Spleen (tissue), 11 donors: ENCODE measurements at regions not wholly inside any gene's neighbourhood (a gene's known extent, or its start where the extent isn't known, plus 50 kb on each side); places are given as distances from the start of the nearest gene placed in this dataset.

Source experiments
- DNase-seq: peaks from one replicate; pipeline ENCODE4 v3.0.0-alpha.2; 2020
- H3K27ac ChIP-seq, 8 donors: fragments of 200-600 bp; sonication (generic) in 7 of 8; 1 replicate in 4 of 8; 2 replicates in 4 of 8; pipeline versions ENCODE4 v1.5.0 to v1.8.0; 2016 to 2021; ENCODE audit warnings: inconsistent platforms in 4 of 8, mild to moderate bottlenecking in 4 of 8, moderate library complexity in 1 of 8
- H3K27me3 ChIP-seq, 7 donors: fragments of 200-600 bp; sonication (generic) in 6 of 7; replicated peaks in 1 of 7; 1 replicate in 4 of 7; 2 replicates in 3 of 7; pipeline versions ENCODE4 v1.5.0 to v1.8.0; 2016 to 2021; ENCODE audit warnings: inconsistent platforms in 3 of 7, mild to moderate bottlenecking in 1 of 7
- H3K36me3 ChIP-seq, 6 donors: fragments of 200-600 bp; sonication (generic) in 5 of 6; 1 replicate in 4 of 6; 2 replicates in 2 of 6; pipeline versions ENCODE4 v1.5.0 to v1.8.0; 2016 to 2021; ENCODE audit warnings: inconsistent platforms in 2 of 6
- H3K4me1 ChIP-seq, 6 donors: fragments of 200-600 bp; sonication (generic) in 5 of 6; 1 replicate in 3 of 6; 2 replicates in 3 of 6; pipeline versions ENCODE4 v1.5.0 to v1.8.0; 2016 to 2021; ENCODE audit warnings: inconsistent platforms in 3 of 6
- H3K4me3 ChIP-seq, 8 donors: fragments of 200-600 bp; sonication (generic) in 7 of 8; 1 replicate in 4 of 8; 2 replicates in 4 of 8; pipeline versions ENCODE4 v1.5.0 to v1.8.0; 2016 to 2021; ENCODE audit warnings: inconsistent platforms in 4 of 8, mild to moderate bottlenecking in 4 of 8, moderate library complexity in 2 of 8
- H3K9me3 ChIP-seq, 8 donors: fragments of 200-600 bp; sonication (generic) in 7 of 8; 1 replicate in 4 of 8; 2 replicates in 4 of 8; pipeline versions ENCODE4 v1.5.0 to v1.8.0; 2016 to 2021; ENCODE audit warnings: inconsistent platforms in 4 of 8
- POLR2A ChIP-seq, 3 donors: fragments of 450-650 bp; IDR thresholded peaks; one replicate each; pipeline ENCODE4 v1.5.1; 2017; ENCODE audit warnings: antibody characterized with exemption in 3 of 3, mild to moderate bottlenecking in 1 of 3
- POLR2AphosphoS5 ChIP-seq, 3 donors: sonication (generic); formaldehyde crosslinking; IDR thresholded peaks; one replicate each; pipeline ENCODE4 v1.5.1; 2017; ENCODE audit warnings: antibody characterized with exemption in 3 of 3
- WGBS, 5 donors: extraction: QIAGEN DNeasy Blood & Tissue Kit in 3 of 5; methylation state at CpG; one replicate each; pipeline versions ENCODE4 v1.1.5 to v1.1.7; 2013 to 2018; 5-methylcytosine and 5-hydroxymethylcytosine counted together
- intact Hi-C: fragments of 100-400 bp; cut with DNase I; formaldehyde crosslinking; loops from one replicate; pipeline ENCODE4 v1.15.0; 2023; ENCODE audit warnings: low total_unique reads
- TF ChIP-seq, protein P1 (sequence below), 11 experiments: fragments of 200-600 bp in 7 of 11; fragments of 450-650 bp in 4 of 11; sonication (generic) in 4 of 11; IDR thresholded peaks in 8 of 11; conservative IDR thresholded peaks in 3 of 11; 1 replicate in 7 of 11; 2 replicates in 4 of 11; pipeline versions ENCODE4 v1.4.0 to v1.8.0; 2016 to 2021; ENCODE audit warnings: antibody characterized with exemption in 11 of 11, inconsistent platforms in 4 of 11, mild to moderate bottlenecking in 1 of 11
- donor health status: healthy with polysubstance abuse.
- donor health status: DM: no; HTN: no; CAD: no; lungs with moderate emphysema.
- donor health status: DM: no; HTN: no; CAD: no.
- donor health status: Bipolar disorder and iron deficiency.
- donor health status: healthy.
- donor health status: DM: no; HTN: no; CAD: no.
- donor health status: DM: yes; HTN: yes; CAD: no.

DNA sequence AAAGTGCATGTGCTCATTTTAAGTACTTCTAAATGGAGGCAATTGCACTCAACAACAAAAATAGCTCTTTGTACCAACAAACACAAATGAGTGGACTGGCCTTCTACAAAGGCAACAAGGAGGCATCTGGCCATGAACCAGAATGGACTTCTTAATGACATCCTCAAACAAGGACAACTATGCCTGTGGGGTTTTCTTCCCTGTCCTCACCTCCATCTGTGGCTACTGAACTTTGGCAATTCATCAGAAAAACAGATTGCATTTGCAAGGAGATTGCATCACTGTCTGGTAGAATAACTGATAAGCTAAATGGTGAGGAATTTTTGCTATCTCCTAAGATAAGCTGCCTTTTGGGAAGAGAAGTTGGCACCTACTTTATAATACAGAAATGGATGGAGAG lies 447.3 kb upstream of the CCNG1 start:
- Histone ChIP-seq H3K4me1 (no peaks in the 10 kb centered on the region), H3K4me3 (no peak overlapping the region), H3K27ac (no peak overlapping the region), H3K27me3 (no peaks in the 10 kb centered on the region), H3K36me3 (no peaks in the 10 kb centered on the region), H3K9me3 (peaks cover 0 to 5% (median 0%) of the 10 kb centered on the region in 8 donors)
- TF ChIP-seq POLR2A (IDR thresholded peaks at IDR 0.05) (no peak), POLR2AphosphoS5 (IDR thresholded peaks at IDR 0.05) (no peak)
- TF ChIP-seq, protein P1, sequence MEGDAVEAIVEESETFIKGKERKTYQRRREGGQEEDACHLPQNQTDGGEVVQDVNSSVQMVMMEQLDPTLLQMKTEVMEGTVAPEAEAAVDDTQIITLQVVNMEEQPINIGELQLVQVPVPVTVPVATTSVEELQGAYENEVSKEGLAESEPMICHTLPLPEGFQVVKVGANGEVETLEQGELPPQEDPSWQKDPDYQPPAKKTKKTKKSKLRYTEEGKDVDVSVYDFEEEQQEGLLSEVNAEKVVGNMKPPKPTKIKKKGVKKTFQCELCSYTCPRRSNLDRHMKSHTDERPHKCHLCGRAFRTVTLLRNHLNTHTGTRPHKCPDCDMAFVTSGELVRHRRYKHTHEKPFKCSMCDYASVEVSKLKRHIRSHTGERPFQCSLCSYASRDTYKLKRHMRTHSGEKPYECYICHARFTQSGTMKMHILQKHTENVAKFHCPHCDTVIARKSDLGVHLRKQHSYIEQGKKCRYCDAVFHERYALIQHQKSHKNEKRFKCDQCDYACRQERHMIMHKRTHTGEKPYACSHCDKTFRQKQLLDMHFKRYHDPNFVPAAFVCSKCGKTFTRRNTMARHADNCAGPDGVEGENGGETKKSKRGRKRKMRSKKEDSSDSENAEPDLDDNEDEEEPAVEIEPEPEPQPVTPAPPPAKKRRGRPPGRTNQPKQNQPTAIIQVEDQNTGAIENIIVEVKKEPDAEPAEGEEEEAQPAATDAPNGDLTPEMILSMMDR (IDR thresholded peaks at IDR 0.05 in 8 of 11, conservative IDR thresholded peaks at IDR 0.05 in 3 of 11) = no peak
- intact Hi-C loops = no loop called here
- DNase-seq = no peak

DNA sequence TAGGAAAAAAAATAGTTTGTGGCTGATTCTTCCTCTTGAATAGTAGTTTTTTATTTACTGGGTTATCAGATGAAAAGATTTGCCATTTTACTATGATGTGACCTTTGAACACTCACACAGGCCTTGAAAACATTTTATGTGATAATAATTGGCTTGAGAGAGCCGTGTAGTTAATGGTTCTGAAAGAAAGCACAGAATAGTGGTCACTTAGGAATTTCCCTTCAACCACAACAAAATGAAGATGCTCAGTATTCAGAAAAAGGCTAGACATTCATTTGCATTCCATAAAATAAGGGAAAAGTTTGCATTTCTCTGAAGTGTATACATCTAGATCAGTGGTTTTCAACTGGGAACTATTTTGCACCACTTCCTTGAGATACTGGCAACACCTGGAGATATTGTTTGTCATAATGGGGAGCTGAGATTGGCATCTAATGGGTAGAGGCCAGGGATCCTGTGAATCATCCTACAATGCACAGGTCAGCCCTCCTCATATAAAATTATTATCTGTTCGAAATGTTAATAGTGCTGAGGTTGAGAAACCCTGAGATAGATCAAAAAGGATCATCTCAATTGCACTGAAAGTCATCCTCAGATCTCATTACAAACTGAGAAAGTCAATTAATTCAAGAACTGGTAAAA lies 446.4 kb upstream of the CCNG1 start:
- H3K4me1 ChIP-seq = no peaks in the 10 kb centered on the region
- H3K36me3 ChIP-seq = no peaks in the 10 kb centered on the region
- WGBS, 5 donors = 42 to 62% (median 46%) methylated on average over 2 of the region's 2 CpGs
- TF ChIP-seq POLR2A (IDR thresholded peaks at IDR 0.05) (no peak), POLR2AphosphoS5 (IDR thresholded peaks at IDR 0.05) (no peak)
- TF ChIP-seq, protein P1 (IDR thresholded peaks at IDR 0.05 in 8 of 11, conservative IDR thresholded peaks at IDR 0.05 in 3 of 11) = no peak
- H3K27me3 ChIP-seq = no peaks in the 10 kb centered on the region
- DNase-seq = no peak
- peaks cover 0 to 5% (median 0%) of the 10 kb centered on the region in 8 donors for H3K9me3 ChIP-seq
- intact Hi-C loops = no loop called here
- H3K4me3 ChIP-seq = no peak overlapping the region
- no peak overlapping the region for H3K27ac ChIP-seq

DNA sequence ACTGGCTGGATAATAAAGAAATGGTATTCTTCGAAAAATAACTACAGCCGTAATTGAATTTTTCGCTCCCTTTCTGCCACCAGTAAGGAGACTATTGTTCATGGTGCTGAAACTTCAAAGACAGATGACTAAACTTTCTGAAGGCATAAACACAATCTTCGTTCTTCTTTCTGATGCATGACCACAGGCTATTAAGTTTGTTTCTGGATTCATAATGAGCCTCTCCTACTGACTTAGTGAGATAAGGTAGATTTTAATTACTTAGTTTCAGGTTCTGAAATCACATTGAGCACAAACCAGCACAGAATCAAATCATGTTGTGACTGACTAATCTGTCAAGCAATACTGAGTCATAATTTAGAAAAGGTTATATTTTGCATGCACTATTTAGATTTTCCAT lies 441.8 kb upstream of the CCNG1 start:
- 89 to 94% (median 92%) methylated on average over 4 of the region's 4 CpGs for WGBS, 5 donors
- Histone ChIP-seq H3K36me3 (no peaks in the 10 kb centered on the region), H3K4me1 (no peaks in the 10 kb centered on the region), H3K27me3 (no peaks in the 10 kb centered on the region), H3K4me3 (no peak overlapping the region), H3K27ac (no peak overlapping the region), H3K9me3 (no peaks in the 10 kb centered on the region)
- DNase-seq = no peak
- intact Hi-C loops = no loop called here
- TF ChIP-seq, protein P1 (IDR thresholded peaks at IDR 0.05 in 8 of 11, conservative IDR thresholded peaks at IDR 0.05 in 3 of 11) = no peak
- TF ChIP-seq POLR2A (IDR thresholded peaks at IDR 0.05) (no peak), POLR2AphosphoS5 (IDR thresholded peaks at IDR 0.05) (no peak)

DNA sequence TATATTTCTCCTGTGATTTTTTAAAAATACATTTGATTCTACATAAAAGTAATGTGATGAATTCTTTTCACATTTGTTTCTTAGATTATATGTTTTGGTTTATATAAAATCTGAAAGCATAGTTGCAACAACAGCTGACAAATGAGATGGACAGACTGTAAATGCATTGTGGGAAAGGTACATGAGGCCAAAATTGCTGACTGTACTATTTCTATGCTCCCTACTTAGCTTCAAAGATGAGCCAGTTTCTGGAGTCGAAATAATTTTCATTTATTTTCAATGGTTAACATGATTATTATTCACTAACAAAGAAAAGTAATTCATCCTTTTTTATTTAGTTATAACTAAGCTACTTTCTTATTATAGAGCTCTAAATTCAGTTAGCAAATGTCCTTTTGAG lies 441.3 kb upstream of the CCNG1 start:
- WGBS, 5 donors = 58 to 80% (median 74%) methylated on average over 1 of the region's 1 CpG
- Histone ChIP-seq H3K27me3 (no peaks in the 10 kb centered on the region), H3K36me3 (no peaks in the 10 kb centered on the region), H3K4me1 (no peaks in the 10 kb centered on the region), H3K27ac (no peak overlapping the region), H3K4me3 (no peak overlapping the region), H3K9me3 (no peaks in the 10 kb centered on the region)
- DNase-seq = no peak
- TF ChIP-seq POLR2AphosphoS5 (IDR thresholded peaks at IDR 0.05) (no peak), POLR2A (IDR thresholded peaks at IDR 0.05) (no peak)
- TF ChIP-seq, protein P1 (IDR thresholded peaks at IDR 0.05 in 8 of 11, conservative IDR thresholded peaks at IDR 0.05 in 3 of 11) = no peak
- intact Hi-C loops = no loop called here
